ENCODE measurements at regions not wholly inside any gene's neighbourhood (a gene's known extent, or its start where the extent isn't known, plus 50 kb on each side); places are given as distances from the start of the nearest gene placed in this dataset.

DNA sequence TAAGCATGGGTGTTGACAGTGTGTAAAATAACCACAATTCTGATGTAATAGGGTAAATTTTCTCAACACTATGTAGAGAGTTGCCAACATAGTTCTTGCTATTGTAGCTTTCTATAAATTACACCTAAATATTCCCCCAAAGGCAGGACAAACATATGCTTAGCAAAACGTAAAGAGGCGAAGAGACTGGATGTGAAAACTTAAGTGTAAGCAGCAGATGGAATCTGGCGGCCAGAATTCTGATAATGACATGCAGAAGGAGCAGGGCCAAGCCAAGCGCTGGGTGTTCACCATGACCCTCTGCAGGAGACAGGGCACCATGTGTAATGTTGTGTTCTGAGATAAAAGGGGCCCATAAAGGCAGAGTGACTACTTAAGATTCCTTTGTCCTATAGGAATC, 105.2 kb upstream of the ZNF521 start:
- TF ChIP-seq EZH2 (IDR thresholded peaks at IDR 0.05; ENCODE audit: low read length, unreplicated experiment) (no peak), EZH2phosphoT487 (IDR thresholded peaks at IDR 0.05; ENCODE audit: borderline replicate concordance, low read length) (no peak)
- TF ChIP-seq, protein P1, sequence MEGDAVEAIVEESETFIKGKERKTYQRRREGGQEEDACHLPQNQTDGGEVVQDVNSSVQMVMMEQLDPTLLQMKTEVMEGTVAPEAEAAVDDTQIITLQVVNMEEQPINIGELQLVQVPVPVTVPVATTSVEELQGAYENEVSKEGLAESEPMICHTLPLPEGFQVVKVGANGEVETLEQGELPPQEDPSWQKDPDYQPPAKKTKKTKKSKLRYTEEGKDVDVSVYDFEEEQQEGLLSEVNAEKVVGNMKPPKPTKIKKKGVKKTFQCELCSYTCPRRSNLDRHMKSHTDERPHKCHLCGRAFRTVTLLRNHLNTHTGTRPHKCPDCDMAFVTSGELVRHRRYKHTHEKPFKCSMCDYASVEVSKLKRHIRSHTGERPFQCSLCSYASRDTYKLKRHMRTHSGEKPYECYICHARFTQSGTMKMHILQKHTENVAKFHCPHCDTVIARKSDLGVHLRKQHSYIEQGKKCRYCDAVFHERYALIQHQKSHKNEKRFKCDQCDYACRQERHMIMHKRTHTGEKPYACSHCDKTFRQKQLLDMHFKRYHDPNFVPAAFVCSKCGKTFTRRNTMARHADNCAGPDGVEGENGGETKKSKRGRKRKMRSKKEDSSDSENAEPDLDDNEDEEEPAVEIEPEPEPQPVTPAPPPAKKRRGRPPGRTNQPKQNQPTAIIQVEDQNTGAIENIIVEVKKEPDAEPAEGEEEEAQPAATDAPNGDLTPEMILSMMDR (conservative IDR thresholded peaks at IDR 0.05; ENCODE audit: low read depth, low read length) = no peak
